ENCODE measurements at regions not wholly inside any gene's neighbourhood (a gene's known extent, or its start where the extent isn't known, plus 50 kb on each side); places are given as distances from the start of the nearest gene placed in this dataset.

- Histone ChIP-seq H3K27ac (ENCODE audit: low read depth, low read length) (no peak overlapping the region), H3K36me3 (ENCODE audit: low read length) (no peaks in the 10 kb centered on the region), H2AFZ (ENCODE audit: low read depth, low read length, severe bottlenecking) (no peak overlapping the region), H3K4me2 (ENCODE audit: low read depth, low read length, poor library complexity, severe bottlenecking) (no peak overlapping the region), H3K9me2 (replicated peaks; ENCODE audit: insufficient read depth, low read length) (no peaks in the 10 kb centered on the region), H3K79me2 (ENCODE audit: insufficient read depth, low read length) (no peaks in the 10 kb centered on the region), H3K4me3 (ENCODE audit: insufficient read depth, low read length, poor library complexity, severe bottlenecking) (no peak overlapping the region), H4K20me1 (ENCODE audit: low read depth, low read length) (no peaks in the 10 kb centered on the region), H3K27me3 (ENCODE audit: low read length) (no peaks in the 10 kb centered on the region), H3F3A (ENCODE audit: insufficient read depth) (no peaks in the 10 kb centered on the region), H3K9me3 (ENCODE audit: insufficient read depth, low read length) (no peaks in the 10 kb centered on the region), H3K9ac (ENCODE audit: low read length) (no peak overlapping the region)
- TF ChIP-seq CTCF (IDR thresholded peaks at IDR 0.05; ENCODE audit: insufficient read depth, low read length, poor library complexity, severe bottlenecking) = no peak
- TF ChIP-seq EZH2phosphoT487 (conservative IDR thresholded peaks at IDR 0.05; ENCODE audit: low read length) = no peak
Measured at GRCh38 chr18:40577239-40577980, 1377.6 kb upstream of the PIK3C3 start.

- H3K9me2 ChIP-seq (replicated peaks; ENCODE audit: insufficient read depth, low read length) = no peaks in the 10 kb centered on the region
- no peaks in the 10 kb centered on the region for H3F3A ChIP-seq (ENCODE audit: insufficient read depth)
- H3K27ac ChIP-seq (ENCODE audit: low read depth, low read length) = no peak overlapping the region
- H3K36me3 ChIP-seq (ENCODE audit: low read length) = no peaks in the 10 kb centered on the region
- no peaks in the 10 kb centered on the region for H3K9me3 ChIP-seq (ENCODE audit: insufficient read depth, low read length)
- no peaks in the 10 kb centered on the region for H3K79me2 ChIP-seq (ENCODE audit: insufficient read depth, low read length)
- no peak overlapping the region for H3K9ac ChIP-seq (ENCODE audit: low read length)
- H3K27me3 ChIP-seq (ENCODE audit: low read length) = no peaks in the 10 kb centered on the region
- H2AFZ ChIP-seq (ENCODE audit: low read depth, low read length, severe bottlenecking) = no peak overlapping the region
- no peak overlapping the region for H3K4me2 ChIP-seq (ENCODE audit: low read depth, low read length, poor library complexity, severe bottlenecking)
- no peaks in the 10 kb centered on the region for H4K20me1 ChIP-seq (ENCODE audit: low read depth, low read length)
- TF ChIP-seq CTCF (IDR thresholded peaks at IDR 0.05; ENCODE audit: insufficient read depth, low read length, poor library complexity, severe bottlenecking) (no peak), EZH2phosphoT487 (conservative IDR thresholded peaks at IDR 0.05; ENCODE audit: low read length) (no peak)
- H3K4me3 ChIP-seq (ENCODE audit: insufficient read depth, low read length, poor library complexity, severe bottlenecking) = no peak overlapping the region
Measured at GRCh38 chr18:40576507-40577115, 1378.4 kb upstream of the PIK3C3 start.

- Histone ChIP-seq H3K9me2 (replicated peaks; ENCODE audit: insufficient read depth, low read length) (no peaks in the 10 kb centered on the region), H3K27ac (ENCODE audit: low read depth, low read length) (no peak overlapping the region)
Measured at GRCh38 chr18:40570615-40571014, 1384.4 kb upstream of the PIK3C3 start.

More at GRCh38 chr18:40570615-40571014, 1384.4 kb upstream of the PIK3C3 start:
- Histone ChIP-seq H4K20me1 (ENCODE audit: low read depth, low read length) (no peaks in the 10 kb centered on the region), H2AFZ (ENCODE audit: low read depth, low read length, severe bottlenecking) (no peak overlapping the region), H3K27me3 (ENCODE audit: low read length) (no peaks in the 10 kb centered on the region), H3K79me2 (ENCODE audit: insufficient read depth, low read length) (no peaks in the 10 kb centered on the region), H3K9me3 (ENCODE audit: insufficient read depth, low read length) (no peaks in the 10 kb centered on the region), H3K9ac (ENCODE audit: low read length) (no peak overlapping the region), H3K36me3 (ENCODE audit: low read length) (no peaks in the 10 kb centered on the region), H3K4me3 (ENCODE audit: insufficient read depth, low read length, poor library complexity, severe bottlenecking) (no peak overlapping the region), H3F3A (ENCODE audit: insufficient read depth) (no peaks in the 10 kb centered on the region), H3K4me2 (ENCODE audit: low read depth, low read length, poor library complexity, severe bottlenecking) (no peak overlapping the region)
- TF ChIP-seq EZH2phosphoT487 (conservative IDR thresholded peaks at IDR 0.05; ENCODE audit: low read length) (no peak), CTCF (IDR thresholded peaks at IDR 0.05; ENCODE audit: insufficient read depth, low read length, poor library complexity, severe bottlenecking) (no peak)

All from SU-DHL-6 (cell line).